Glutamatergic neuron (in vitro differentiated cells): ENCODE measurements at regions not wholly inside any gene's neighbourhood (a gene's known extent, or its start where the extent isn't known, plus 50 kb on each side); places are given as distances from the start of the nearest gene placed in this dataset.

Experiments
- DNase-seq: peaks from one replicate; pipeline ENCODE4 v3.0.0; 2022
- H3K27ac Mint-ChIP-seq: one replicate; pipeline ENCODE4 v1.8.0; 2020; ENCODE audit warnings: mild to moderate bottlenecking, mixed read lengths, inconsistent platforms; ENCODE audit not compliant: unreplicated experiment
- H3K27me3 Mint-ChIP-seq: one replicate; pipeline ENCODE4 v1.8.0; 2020; ENCODE audit warnings: mild to moderate bottlenecking, moderate library complexity, mixed read lengths, inconsistent platforms; ENCODE audit not compliant: unreplicated experiment
- H3K36me3 Mint-ChIP-seq: one replicate; pipeline ENCODE4 v1.8.0; 2020; ENCODE audit warnings: mild to moderate bottlenecking, mixed read lengths, inconsistent platforms; ENCODE audit not compliant: unreplicated experiment
- H3K4me1 Mint-ChIP-seq: one replicate; pipeline ENCODE4 v1.8.0; 2020; ENCODE audit warnings: mild to moderate bottlenecking, low read depth, mixed read lengths, inconsistent platforms; ENCODE audit not compliant: unreplicated experiment
- H3K4me3 Mint-ChIP-seq: one replicate; pipeline ENCODE4 v1.8.0; 2020; ENCODE audit warnings: mild to moderate bottlenecking, mixed read lengths, inconsistent platforms; ENCODE audit not compliant: unreplicated experiment
- H3K9me3 Mint-ChIP-seq: one replicate; pipeline ENCODE4 v1.8.0; 2020; ENCODE audit warnings: mild to moderate bottlenecking, moderate library complexity, mixed read lengths, inconsistent platforms; ENCODE audit not compliant: unreplicated experiment
- TF ChIP-seq, protein P1 (sequence below): fragments of 200-600 bp; sonication (generic); IDR thresholded peaks from one replicate; pipeline ENCODE4 v1.5.0; 2021; ENCODE audit not compliant: partially characterized antibody, unreplicated experiment

DNA sequence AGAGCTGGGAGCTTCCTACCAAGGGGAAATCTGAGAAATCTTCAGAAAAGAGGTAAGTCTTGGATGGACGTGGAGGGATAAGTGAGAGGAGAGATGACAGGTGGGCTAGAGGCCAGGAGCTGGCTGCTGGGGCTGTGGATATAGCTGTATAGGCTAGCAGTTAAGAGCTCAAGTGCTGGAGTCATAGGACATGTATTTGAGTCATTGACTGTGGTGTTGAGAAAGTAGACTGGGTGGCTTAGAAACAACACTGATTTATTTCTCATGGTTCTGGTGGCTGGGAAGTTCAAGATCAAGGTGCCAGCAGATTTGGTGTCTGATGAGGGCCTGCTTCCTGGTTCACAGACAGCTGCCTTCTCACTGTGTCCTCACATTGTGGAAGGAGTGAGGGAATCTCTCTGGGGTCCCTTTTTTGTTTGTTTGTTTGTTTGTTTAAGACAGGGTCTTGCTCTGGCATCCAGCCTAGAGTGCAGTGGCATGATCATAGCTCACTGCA, 151.1 kb upstream of the FUT8 start:
- Mint-ChIP-seq H3K27ac (no peak overlapping the region), H3K36me3 (peaks cover 4% of the 10 kb centered on the region), H3K4me3 (no peak overlapping the region), H3K4me1 (peaks cover 1% of the 10 kb centered on the region), H3K9me3 (peaks cover 5% of the 10 kb centered on the region), H3K27me3 (peaks cover 2% of the 10 kb centered on the region)
- DNase-seq: no peak
- TF ChIP-seq, protein P1, sequence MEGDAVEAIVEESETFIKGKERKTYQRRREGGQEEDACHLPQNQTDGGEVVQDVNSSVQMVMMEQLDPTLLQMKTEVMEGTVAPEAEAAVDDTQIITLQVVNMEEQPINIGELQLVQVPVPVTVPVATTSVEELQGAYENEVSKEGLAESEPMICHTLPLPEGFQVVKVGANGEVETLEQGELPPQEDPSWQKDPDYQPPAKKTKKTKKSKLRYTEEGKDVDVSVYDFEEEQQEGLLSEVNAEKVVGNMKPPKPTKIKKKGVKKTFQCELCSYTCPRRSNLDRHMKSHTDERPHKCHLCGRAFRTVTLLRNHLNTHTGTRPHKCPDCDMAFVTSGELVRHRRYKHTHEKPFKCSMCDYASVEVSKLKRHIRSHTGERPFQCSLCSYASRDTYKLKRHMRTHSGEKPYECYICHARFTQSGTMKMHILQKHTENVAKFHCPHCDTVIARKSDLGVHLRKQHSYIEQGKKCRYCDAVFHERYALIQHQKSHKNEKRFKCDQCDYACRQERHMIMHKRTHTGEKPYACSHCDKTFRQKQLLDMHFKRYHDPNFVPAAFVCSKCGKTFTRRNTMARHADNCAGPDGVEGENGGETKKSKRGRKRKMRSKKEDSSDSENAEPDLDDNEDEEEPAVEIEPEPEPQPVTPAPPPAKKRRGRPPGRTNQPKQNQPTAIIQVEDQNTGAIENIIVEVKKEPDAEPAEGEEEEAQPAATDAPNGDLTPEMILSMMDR: no peak

DNA sequence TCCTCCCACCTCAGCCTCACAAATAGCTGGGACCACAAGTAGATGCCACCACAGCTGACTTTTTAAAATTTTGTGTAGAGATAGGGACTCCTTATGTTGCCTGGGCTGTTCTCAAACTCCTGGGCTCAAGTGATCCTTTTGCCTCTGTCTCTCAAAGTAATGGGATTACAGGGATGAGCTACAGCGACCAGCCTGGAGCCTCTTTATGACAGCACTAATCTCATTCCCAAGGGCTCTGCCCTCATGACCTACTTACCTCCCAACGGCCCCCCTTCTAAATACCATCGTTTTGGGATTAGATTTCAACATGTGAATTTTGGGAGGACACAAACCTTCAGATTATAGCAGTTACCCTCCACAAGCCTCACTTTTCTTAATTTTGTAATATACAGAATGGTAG, 150.6 kb upstream of the FUT8 start:
- TF ChIP-seq, protein P1: no peak
- peaks cover 5% of the 10 kb centered on the region for H3K9me3 Mint-ChIP-seq
- peaks cover 2% of the 10 kb centered on the region for H3K27me3 Mint-ChIP-seq
- H3K36me3 Mint-ChIP-seq: peaks cover 4% of the 10 kb centered on the region
- H3K4me3 Mint-ChIP-seq: no peak overlapping the region
- H3K4me1 Mint-ChIP-seq: peaks cover 1% of the 10 kb centered on the region
- H3K27ac Mint-ChIP-seq: no peak overlapping the region
- no peak for DNase-seq

DNA sequence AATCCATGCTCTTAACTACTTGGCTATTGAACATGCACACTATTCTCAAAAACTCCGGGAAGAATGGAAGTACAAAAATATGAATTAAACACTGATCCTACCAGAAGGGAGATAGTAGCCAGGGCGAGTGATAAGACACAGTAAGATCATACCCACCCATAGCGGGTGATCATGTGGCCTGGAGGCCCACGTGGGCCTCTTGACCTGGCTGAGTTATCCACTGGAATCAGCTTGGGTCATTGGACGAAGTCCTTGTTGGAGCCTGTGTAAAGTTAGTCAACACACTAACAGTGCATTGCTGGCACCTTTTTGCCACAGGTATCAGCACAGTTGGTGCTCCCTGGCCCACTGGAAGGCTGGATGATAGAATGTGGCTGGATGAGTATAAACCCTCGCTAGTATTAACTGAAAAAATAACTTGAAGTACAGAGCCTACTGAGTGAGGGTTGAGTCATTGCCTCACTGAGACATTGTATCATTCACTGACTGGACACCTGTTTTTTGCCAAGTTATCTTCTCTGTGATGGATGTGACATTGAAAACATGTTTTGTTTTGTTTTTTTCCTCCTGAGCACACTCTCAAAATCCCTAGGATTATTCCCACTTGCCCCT, 149.2 kb upstream of the FUT8 start:
- Mint-ChIP-seq H3K27me3 (peaks cover 2% of the 10 kb centered on the region), H3K9me3 (peaks cover 5% of the 10 kb centered on the region)
- DNase-seq: no peak

DNA sequence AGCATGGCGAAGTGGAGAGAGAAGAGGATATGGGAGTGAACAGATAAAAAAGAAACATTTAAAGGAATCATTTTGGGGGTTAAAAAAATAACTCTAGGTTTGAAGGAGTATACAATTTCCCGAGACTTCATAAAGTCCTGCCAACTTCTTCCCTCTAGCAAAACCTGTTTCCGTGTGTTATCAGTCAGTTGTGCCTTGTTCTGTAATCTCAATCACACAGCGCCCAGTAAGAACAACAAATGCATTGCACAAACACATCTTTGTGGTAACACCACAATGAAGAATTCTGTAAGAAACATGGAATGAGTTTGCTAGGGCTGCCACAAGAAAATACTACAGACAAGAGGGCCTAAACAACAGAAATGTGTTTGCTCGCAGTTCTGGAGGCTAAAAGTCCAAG, 144.7 kb upstream of the FUT8 start:
- H3K4me3 Mint-ChIP-seq: no peak overlapping the region
- no peak overlapping the region for H3K27ac Mint-ChIP-seq
- no peak for DNase-seq
- TF ChIP-seq, protein P1: no peak
- H3K4me1 Mint-ChIP-seq: no peaks in the 10 kb centered on the region
- H3K36me3 Mint-ChIP-seq: no peaks in the 10 kb centered on the region
- no peaks in the 10 kb centered on the region for H3K9me3 Mint-ChIP-seq
- no peaks in the 10 kb centered on the region for H3K27me3 Mint-ChIP-seq

More for the DNA sequence above, 149.2 kb upstream of the FUT8 start:
- peaks cover 1% of the 10 kb centered on the region for H3K4me1 Mint-ChIP-seq
- TF ChIP-seq, protein P1: no peak
- H3K4me3 Mint-ChIP-seq: no peak overlapping the region
- H3K36me3 Mint-ChIP-seq: peaks cover 4% of the 10 kb centered on the region
- no peak overlapping the region for H3K27ac Mint-ChIP-seq

DNA sequence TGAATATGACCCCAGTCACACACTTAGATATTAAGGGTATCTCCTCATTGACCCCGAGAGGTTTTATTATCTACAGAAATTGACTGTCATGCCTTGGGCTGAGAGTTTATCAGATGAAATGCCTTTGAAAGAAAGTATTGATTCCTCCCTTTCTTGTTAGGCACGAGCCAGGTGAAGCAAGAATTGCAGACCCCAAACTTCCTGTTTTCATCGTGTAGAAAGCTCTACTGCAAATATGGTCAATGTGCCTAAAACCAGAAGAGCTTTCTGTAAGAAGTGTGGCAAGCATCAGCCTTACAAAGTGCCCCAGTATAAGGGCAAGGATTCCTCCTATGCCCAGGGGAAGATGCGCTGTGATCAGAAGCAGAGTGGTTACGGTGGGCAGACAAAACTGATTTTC, 143.9 kb upstream of the FUT8 start:
- no peaks in the 10 kb centered on the region for H3K9me3 Mint-ChIP-seq
- DNase-seq: no peak
- H3K27ac Mint-ChIP-seq: no peak overlapping the region
- H3K4me3 Mint-ChIP-seq: no peak overlapping the region
- H3K27me3 Mint-ChIP-seq: no peaks in the 10 kb centered on the region
- TF ChIP-seq, protein P1: no peak
- no peaks in the 10 kb centered on the region for H3K36me3 Mint-ChIP-seq
- H3K4me1 Mint-ChIP-seq: no peaks in the 10 kb centered on the region
